ENCODE measurements at regions not wholly inside any gene's neighbourhood (a gene's known extent, or its start where the extent isn't known, plus 50 kb on each side); places are given as distances from the start of the nearest gene placed in this dataset.
"Not testable (repeated sequence)": the region's sequence is repeated elsewhere in the genome, so short reads cannot be mapped to it uniquely, and the experiment has no call there.

DNA sequence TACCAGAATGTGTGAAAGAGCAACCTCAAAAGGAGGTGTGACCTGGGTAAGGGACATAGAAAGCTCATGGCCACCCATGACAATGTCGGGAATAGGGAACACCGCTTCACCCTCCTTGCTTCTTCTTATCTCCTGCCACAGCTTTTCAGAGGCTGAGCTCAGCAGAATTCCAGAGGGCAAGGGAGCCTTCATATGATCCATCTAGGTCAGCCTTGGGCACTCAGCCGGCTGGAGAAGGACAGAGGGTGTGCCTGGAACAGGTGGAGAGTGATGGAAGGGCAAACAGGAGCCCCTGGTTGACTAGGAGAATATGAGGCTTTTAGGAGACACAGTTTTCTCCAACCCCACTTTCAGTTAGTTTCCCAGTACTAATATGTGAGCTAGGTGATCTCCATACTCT lies 74.6 kb upstream of the ROPN1 start:
- TF ChIP-seq, protein P1, sequence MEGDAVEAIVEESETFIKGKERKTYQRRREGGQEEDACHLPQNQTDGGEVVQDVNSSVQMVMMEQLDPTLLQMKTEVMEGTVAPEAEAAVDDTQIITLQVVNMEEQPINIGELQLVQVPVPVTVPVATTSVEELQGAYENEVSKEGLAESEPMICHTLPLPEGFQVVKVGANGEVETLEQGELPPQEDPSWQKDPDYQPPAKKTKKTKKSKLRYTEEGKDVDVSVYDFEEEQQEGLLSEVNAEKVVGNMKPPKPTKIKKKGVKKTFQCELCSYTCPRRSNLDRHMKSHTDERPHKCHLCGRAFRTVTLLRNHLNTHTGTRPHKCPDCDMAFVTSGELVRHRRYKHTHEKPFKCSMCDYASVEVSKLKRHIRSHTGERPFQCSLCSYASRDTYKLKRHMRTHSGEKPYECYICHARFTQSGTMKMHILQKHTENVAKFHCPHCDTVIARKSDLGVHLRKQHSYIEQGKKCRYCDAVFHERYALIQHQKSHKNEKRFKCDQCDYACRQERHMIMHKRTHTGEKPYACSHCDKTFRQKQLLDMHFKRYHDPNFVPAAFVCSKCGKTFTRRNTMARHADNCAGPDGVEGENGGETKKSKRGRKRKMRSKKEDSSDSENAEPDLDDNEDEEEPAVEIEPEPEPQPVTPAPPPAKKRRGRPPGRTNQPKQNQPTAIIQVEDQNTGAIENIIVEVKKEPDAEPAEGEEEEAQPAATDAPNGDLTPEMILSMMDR (conservative IDR thresholded peaks at IDR 0.05; ENCODE audit: low read length), result not testable (repeated sequence)
- not testable (repeated sequence) for TF ChIP-seq EZH2phosphoT487 (IDR thresholded peaks at IDR 0.05; ENCODE audit: borderline replicate concordance)

Data from Loucy (cell line).